Lower lobe of right lung (tissue), 2 donors: ENCODE measurements at regions not wholly inside any gene's neighbourhood (a gene's known extent, or its start where the extent isn't known, plus 50 kb on each side); places are given as distances from the start of the nearest gene placed in this dataset.

Experiments
- ATAC-seq, 2 donors: fragments of 200-7000 bp; cut with Tn5 transposase; one replicate each; pipeline ENCODE4 v1.9.1; 2020 to 2022; ENCODE audit warnings: mild to moderate bottlenecking in 2 of 2, moderate library complexity in 2 of 2
- DNase-seq: peaks from one replicate; pipeline ENCODE4 v3.0.0-alpha.2; 2020
- H3K27ac ChIP-seq: fragments of 200-600 bp; one replicate; pipeline ENCODE4 v1.8.0; 2022
- H3K27me3 ChIP-seq: fragments of 200-600 bp; one replicate; pipeline ENCODE4 v1.8.0; 2022; ENCODE audit warnings: low read depth
- H3K36me3 ChIP-seq: fragments of 200-600 bp; one replicate; pipeline ENCODE4 v1.8.0; 2022; ENCODE audit warnings: mild to moderate bottlenecking
- H3K4me1 ChIP-seq: fragments of 200-600 bp; one replicate; pipeline ENCODE4 v1.8.0; 2022
- H3K4me3 ChIP-seq: fragments of 200-600 bp; one replicate; pipeline ENCODE4 v1.8.0; 2022; ENCODE audit warnings: mild to moderate bottlenecking
- H3K9me3 ChIP-seq: fragments of 200-600 bp; one replicate; pipeline ENCODE4 v1.8.0; 2022
- CTCF ChIP-seq: fragments of 200-600 bp; IDR thresholded peaks from one replicate; pipeline ENCODE4 v1.8.0; 2022; ENCODE audit warnings: antibody characterized with exemption, mild to moderate bottlenecking
- intact Hi-C: fragments of 100-400 bp; cut with DNase I; formaldehyde crosslinking; loops from one replicate; pipeline ENCODE4 v1.11.0; 2022
- donor health status: DM: no; HTN: yes; CAD: no; lungs with severe emphysema.

GRCh38 chr1:187646536-187647107 lies 817.9 kb downstream of the PLA2G4A start:
- intact Hi-C loops, result no loop called here
- no peak for TF ChIP-seq CTCF
- Histone ChIP-seq H3K27ac (no peak overlapping the region), H3K4me1 (no peaks in the 10 kb centered on the region), H3K4me3 (no peak overlapping the region), H3K36me3 (no peaks in the 10 kb centered on the region), H3K9me3 (no peaks in the 10 kb centered on the region), H3K27me3 (no peaks in the 10 kb centered on the region)
- DNase-seq (no peak), ATAC-seq (no peak)

- ATAC-seq, result no peak
- intact Hi-C loops, result no loop called here
Observed at GRCh38 chr1:187648091-187648490, 819.3 kb downstream of the PLA2G4A start.

GRCh38 chr1:187654635-187655034 lies 825.9 kb downstream of the PLA2G4A start:
- DNase-seq (no peak), ATAC-seq (no peak)
- Histone ChIP-seq H3K4me1 (no peaks in the 10 kb centered on the region), H3K4me3 (no peak overlapping the region), H3K27ac (no peak overlapping the region), H3K9me3 (no peaks in the 10 kb centered on the region), H3K27me3 (no peaks in the 10 kb centered on the region), H3K36me3 (no peaks in the 10 kb centered on the region)
- TF ChIP-seq CTCF, result no peak
- intact Hi-C loops, result no loop called here

More at GRCh38 chr1:187648091-187648490, 819.3 kb downstream of the PLA2G4A start:
- H3K9me3 ChIP-seq, result no peaks in the 10 kb centered on the region
- TF ChIP-seq CTCF, result no peak
- no peak for DNase-seq
- H3K4me1 ChIP-seq, result no peaks in the 10 kb centered on the region
- no peaks in the 10 kb centered on the region for H3K36me3 ChIP-seq
- no peaks in the 10 kb centered on the region for H3K27me3 ChIP-seq
- no peak overlapping the region for H3K4me3 ChIP-seq
- H3K27ac ChIP-seq, result no peak overlapping the region

GRCh38 chr1:187655104-187655503 lies 826.4 kb downstream of the PLA2G4A start:
- Histone ChIP-seq H3K36me3 (no peaks in the 10 kb centered on the region), H3K4me3 (no peak overlapping the region), H3K27me3 (no peaks in the 10 kb centered on the region), H3K27ac (no peak overlapping the region), H3K4me1 (no peaks in the 10 kb centered on the region), H3K9me3 (no peaks in the 10 kb centered on the region)
- DNase-seq (no peak), ATAC-seq (no peak)
- TF ChIP-seq CTCF, result no peak
- intact Hi-C loops, result no loop called here

GRCh38 chr1:187665483-187665882 lies 836.7 kb downstream of the PLA2G4A start:
- H3K27me3 ChIP-seq, result no peaks in the 10 kb centered on the region
- ATAC-seq (no peak), DNase-seq (no peak)
- no peak overlapping the region for H3K4me3 ChIP-seq
- H3K36me3 ChIP-seq, result no peaks in the 10 kb centered on the region
- no peak for TF ChIP-seq CTCF
- H3K9me3 ChIP-seq, result no peaks in the 10 kb centered on the region
- H3K4me1 ChIP-seq, result no peaks in the 10 kb centered on the region
- intact Hi-C loops, result no loop called here
- H3K27ac ChIP-seq, result no peak overlapping the region

- DNase-seq, result no peak
- Histone ChIP-seq H3K4me3 (no peak overlapping the region), H3K9me3 (no peaks in the 10 kb centered on the region), H3K4me1 (no peaks in the 10 kb centered on the region), H3K27ac (no peak overlapping the region), H3K27me3 (no peaks in the 10 kb centered on the region), H3K36me3 (no peaks in the 10 kb centered on the region)
- intact Hi-C loops, result no loop called here
- TF ChIP-seq CTCF, result no peak
- ATAC-seq, result no peak
Observed at GRCh38 chr1:187680823-187681222, 852.1 kb downstream of the PLA2G4A start.
